ENCODE measurements at regions not wholly inside any gene's neighbourhood (a gene's known extent, or its start where the extent isn't known, plus 50 kb on each side); places are given as distances from the start of the nearest gene placed in this dataset.
"Not testable (repeated sequence)": the region's sequence is repeated elsewhere in the genome, so short reads cannot be mapped to it uniquely, and the experiment has no call there.

DNA sequence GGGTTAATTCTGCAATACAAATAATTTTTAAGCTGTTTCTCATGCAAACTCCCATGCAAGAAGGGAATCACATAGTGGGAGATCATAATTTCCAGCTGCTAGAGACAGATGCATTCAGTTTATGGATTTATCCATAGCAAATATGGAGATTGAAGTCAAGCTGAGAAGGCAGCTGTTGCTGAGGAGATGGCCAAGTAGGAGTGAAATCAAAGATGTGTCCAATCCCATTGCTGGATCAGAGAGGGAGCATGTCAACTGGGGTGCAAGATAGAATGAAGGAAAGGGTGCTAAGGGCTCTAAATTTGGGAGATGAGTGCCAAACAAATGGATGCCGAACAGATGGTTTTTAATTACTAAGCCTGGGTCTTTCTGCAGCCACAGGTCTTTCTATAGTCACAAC, 504.5 kb downstream of the NFIB start:
- DNase-seq, result no peak

DNA sequence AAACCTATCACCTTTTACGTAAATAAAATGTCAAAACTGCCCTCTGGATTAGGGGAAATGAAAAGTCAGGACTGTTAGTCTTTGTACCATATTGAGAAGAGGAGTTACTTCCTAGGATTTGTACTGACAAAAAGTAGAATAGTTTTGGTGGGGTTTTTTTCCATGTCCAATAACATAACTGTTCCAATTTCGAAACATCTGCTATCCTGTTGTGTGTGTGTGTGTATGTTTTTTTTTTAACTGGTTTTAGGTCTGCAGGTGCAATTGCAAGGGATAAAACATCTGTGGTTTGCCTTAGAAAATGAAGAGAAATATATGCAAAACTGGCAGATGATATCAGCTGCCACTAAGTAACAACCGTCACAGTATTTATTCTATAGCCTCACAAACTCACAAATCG, 506.8 kb downstream of the NFIB start:
- no peak for DNase-seq

DNA sequence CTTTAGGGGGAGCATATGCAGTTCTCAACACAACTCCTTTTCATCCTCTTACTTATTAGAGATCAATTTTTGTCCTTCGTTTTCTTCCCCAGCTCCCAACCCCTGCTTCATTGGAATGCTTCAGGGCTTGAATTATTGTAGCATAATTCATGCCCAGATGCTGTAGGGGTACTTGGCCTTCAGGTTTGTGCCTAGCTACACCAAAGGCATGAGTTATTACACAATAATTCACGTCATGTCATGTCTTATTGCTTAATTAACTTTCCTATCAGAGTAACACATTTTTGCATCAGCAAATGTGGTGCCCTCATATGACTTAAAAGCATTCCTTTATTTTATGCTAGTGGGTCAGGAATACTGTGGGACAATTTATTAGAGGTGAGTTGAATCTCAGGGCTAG, 507.2 kb downstream of the NFIB start:
- DNase-seq, result no peak

DNA sequence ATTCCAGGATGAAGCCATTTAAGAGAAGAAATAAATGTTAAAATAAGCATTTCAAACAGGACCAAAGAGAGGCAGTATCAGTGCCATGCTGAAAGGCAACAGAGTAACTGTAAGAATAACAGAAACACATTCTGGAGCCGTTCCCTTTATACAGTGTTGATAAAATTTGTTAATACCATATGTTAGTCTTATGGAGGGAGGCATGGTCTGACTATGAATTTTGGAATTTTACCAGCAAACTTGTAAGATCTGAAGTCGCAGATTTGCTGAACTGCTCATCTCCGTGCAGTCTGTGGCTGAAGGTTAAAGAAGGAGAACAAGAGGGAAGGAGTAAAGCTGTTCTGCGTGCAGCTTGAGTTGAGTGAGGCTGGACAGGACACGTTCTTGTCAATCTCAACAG, 508.4 kb downstream of the NFIB start:
- DNase-seq, result no peak

DNA sequence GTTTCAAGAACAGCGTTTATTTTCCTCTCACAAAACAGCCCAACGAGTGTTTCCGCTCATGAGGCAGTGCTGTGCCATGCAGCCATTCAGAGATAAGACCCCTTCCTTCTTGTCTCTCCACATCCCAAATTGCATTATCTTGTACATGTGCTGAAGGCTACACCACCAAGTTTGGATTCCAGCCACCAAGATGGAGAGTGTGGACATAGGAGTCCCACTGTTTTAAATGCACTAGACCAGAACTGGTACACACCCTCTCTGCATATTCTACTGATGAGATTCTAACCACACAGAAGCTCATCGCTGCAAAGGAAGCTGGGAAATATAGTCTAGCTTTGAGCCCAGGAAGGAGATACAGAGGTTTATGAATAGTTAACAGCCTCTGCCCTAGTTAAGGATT, 509.4 kb downstream of the NFIB start:
- no peak for DNase-seq

DNA sequence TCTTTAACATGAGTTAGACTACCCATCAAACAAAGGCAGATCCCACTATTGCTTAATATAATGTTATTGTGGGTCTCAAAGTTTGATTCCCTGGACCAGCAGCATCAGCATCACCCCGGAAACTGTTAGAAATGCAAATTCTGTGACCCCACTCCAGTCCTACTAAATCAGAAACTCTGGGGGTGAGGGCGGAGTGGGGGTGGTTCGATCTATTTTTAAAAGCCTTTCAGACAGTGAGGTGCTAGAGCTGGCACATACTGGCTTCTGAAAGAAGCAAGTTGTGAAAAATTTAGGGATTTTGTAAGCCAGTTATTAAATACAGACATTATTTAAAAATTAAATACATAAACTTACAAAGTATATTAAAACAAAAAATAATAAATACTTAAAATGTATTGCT, 513.2 kb downstream of the NFIB start:
- DNase-seq, result no peak

DNA sequence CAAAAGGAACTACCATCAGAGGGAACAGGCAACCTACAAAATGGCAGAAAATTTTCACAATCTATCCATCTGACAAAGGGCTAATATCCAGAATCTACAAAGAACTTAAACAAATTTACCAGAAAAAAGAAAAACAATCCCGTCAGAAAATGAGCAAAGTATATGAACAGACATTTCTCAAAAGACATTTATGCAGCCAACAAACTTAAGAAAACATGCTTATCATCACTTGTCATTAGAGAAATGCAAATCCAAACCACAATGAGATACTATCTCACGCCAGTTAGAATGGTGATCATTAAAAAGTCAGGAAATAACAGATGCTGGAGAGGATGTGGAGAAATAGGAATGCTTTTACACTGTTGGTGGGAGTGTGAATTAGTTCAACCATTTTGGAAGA, 516.2 kb downstream of the NFIB start:
- not testable (repeated sequence) for DNase-seq

DNA sequence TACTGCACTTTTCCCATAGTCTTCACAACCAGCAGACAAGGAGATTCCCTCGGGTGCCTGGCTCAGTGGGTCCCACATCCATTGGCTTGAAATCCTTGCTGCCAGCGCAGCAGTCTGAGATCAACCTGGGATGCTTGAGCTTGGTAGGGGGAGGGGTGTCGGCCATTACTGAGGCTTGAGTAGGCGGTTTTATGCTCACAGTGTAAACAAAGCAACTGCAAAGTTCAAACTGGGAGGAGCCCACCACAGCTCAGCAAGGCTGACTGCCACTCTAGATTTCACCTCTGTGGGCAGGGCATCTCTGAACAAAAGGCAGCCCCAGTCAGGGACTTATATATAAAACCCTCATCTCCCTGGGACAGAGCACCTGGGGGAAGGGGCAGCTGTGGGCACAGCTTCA, 512.3 kb upstream of the MPDZ start:
- no peak for DNase-seq

DNA sequence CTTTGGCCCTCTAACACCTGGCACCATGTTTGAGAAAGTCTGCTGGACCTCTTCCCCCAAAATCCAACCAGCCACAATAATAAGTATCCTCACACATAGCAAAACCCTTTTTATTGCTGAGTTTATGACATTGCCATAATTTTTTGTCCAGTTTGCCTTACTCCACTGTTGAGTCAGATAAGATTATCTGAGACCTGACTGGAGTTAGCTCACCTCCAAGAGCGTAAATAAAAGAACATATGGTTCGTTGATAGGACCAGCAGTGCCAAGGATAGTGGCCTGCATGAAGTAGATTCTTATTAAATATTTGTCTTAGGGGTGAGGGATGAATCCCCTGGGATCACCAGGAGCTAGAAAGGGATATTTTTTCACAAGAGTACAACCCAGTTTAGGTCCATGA, 510.6 kb upstream of the MPDZ start:
- DNase-seq, result no peak

DNA sequence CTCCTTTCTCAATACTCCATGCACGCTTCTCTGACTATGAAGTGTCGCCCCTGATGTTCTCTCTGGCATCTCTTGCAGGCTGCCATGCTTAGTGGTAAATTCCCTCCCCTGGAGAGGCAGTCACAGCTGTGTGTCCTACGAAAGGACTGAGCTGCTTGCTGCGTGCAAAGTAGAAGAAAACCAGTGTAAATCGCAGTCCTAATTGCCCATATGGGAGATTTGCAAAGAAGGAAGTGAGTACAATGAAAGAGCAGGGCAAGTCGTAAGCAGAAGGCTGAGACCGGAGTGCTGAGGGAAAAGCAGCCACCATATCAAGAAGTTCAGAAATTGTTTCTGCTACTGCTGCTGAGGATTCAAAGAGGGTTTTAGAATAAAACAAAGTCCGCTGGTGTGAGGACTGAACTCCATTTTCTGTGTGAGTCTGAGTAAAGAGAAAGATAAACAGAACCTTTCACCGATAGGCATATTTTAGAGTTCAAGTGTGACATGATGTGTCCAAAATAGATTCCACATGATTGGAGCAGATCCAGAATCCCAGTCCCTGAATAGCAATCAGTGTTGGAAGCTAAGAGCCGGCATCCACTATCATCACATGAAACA, 507.8 kb upstream of the MPDZ start:
- no peak for DNase-seq

DNA sequence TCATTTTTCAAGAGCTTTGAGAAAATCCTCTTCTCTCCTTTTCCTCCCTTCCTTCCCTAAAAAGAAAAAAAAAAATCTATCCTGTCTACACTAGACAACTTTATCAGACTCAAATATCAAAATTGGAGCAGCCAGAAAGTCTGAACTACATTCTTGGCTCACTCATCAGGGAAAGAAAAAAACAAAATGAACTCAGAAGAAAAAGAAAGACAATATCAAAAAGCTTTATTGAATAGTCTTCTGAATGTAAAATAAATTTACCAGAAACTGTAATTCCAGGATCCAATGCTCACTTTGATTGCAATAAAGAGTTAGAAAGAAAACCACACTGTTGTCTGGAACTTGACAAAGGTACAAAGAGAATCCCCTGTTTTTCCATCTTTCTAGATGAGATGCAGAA, 507.2 kb upstream of the MPDZ start:
- DNase-seq, result no peak

DNA sequence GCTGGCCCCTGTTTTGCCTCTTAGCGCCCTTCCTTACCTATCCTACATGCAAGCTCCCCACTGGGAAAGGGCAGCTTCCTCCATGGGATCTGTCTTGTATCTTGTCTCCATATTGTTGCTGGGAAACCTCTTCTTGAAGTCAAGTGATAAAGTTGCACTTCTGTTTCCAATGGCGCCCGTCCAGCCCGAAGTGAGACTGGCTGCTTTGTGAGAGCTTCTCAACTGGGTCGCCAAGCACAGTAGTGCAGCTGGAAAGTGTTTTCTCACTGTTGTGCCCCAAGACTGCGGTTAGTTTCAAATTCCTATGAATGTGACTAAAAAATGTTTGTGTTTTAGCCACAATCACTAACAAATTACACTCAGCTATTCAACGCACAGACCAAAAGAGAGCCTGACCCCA, 506.6 kb upstream of the MPDZ start:
- DNase-seq, result no peak

DNA sequence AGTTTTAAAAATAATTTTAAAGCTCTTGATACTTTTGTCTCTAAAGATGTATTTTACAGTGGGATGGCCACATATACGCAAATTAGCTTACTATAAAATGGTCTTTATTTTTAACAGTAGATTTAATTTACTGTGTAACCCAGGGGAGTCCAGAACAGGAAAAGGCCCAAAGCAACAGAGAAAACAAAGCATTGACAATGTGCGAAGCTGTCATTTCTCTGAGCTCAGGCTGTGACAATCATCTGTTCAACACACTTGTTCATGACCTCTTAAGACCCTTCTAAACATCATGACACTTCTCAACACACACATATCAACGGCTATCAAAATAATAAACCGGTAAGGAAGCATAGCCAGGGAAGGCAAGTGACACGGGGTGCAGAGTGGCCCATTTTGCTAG, 499.6 kb upstream of the MPDZ start:
- no peak for DNase-seq

DNA sequence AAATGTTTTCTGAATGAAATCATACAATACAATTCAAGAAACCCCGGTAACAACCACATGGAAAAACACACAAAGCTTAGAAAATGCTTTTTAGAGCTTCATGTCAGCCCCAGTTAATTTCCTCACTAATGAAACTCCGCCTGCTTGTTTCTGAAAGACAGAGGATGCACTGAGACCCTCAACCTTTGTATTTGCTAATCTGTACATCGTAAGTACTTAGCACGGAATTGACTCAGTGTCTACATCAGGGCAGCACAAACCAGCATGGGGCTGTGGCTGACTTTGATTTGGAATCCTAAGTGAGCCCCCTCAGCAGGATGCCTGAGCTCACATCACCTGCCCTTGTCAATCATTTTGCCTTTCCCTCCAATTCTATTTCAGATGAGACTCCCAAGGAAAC, 499.1 kb upstream of the MPDZ start:
- DNase-seq, result no peak

DNA sequence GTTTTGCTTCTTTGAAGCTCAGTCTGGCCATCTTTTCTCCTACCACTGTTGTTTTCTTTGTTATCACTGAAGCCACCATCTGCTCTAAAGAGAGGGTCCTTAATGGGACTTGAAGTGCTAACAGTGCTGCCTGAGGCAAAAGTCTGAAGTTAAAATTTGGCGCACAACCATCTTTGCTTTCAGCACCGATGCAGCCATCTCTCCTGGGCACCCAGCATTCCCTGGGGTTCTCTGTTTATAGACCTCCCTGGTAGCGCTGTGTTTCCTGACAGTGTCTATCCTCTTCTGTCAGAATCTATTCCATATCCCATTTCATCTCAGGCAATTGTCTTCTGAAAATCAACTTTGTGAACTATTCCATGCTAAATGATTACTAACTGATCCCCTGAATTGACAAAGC, 491.5 kb upstream of the MPDZ start:
- DNase-seq, result no peak

DNA sequence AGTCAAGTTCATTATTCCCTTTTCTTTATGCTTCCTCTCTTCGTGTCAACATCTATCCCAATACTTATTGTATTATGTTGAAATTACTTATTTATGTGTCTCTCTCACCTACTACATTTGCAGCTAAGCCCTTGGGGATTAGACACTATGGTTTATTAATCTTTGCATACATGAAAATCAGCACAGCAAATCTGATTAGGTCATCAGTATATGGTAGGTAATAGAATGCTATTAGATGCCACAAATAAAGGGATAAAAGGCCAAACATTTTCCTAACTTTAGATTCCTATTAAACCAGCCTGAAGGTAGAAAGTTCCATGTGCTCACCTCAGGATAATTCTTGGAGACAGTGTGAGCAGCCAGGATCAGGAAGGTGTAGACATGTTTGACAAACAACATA, 490.1 kb upstream of the MPDZ start:
- no peak for DNase-seq

DNA sequence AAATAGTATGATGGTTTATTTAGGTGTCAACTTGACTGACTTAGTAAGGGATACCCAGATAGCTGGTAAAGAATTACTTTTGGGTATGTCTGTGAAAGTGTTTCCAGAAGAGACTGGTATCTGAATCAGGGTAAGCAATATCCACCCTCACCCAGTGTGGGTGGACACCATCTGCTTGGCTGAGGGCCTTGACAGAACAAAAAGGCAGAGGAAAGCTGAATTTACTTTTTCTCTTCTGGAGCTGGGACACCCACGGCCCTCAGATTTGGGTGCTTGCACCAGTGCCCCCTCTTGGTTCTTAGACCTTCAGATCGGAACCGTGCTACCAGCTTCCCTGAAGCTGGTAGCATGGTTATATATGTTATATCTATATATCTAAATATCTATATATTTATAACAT, 489.5 kb upstream of the MPDZ start:
- DNase-seq, result no peak

DNA sequence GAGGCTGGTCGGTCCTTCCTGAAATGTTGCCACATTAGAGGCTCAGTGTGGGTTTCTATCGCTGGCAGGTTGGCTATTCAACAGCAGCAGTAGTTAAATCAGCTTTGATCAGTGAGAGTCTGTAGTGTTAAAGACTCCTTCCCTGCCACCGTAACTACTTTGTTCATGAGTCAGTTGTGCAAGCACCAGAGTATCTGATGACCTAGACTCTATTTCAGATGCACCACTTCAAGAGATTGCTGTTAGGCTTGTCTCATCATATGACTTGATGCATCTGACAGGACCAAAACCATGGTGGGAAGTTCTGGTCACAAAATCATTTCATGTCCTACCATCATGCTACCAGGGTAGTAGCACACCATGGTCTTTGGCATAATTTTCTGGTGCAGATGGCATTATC, 482.7 kb upstream of the MPDZ start:
- DNase-seq, result no peak

DNA sequence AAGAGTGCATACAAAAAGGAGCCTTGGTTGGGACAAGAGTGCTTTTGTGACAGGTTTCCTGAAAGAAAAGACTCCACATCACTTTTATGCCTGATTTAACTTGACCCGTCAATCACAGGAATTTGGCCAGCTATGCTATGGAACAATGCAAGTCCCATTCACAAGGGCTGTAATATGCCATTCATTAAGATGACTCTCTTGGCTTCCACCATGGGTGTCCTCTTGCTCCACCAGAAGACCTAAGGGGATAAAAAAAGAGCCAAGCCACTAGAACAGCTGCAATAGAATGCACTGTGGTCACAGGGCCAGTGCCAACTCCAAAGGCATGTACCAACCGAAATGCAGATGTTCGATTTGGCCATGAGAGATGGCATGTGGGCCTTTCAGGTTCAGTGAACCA, 480.1 kb upstream of the MPDZ start:
- DNase-seq, result no peak

DNA sequence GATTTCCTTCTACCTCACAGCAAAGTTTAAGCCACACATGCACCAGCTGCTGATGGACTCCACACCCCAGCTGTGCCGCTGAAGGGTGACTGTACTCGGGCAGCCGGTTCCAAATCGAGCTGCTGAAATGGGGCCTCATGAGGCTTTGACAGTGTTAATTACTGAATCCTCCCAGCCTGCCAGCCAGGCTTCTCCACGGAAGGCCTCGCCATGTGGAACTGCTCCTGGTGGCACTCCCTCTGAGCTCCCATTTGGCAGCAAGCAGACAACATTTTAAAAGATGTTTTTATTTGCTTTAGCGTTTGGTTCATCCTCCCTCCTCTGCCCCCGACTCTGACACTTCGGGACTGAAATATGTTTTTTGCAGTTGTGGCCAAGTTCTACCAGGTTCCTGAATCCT, 479.4 kb upstream of the MPDZ start:
- no peak for DNase-seq

DNA sequence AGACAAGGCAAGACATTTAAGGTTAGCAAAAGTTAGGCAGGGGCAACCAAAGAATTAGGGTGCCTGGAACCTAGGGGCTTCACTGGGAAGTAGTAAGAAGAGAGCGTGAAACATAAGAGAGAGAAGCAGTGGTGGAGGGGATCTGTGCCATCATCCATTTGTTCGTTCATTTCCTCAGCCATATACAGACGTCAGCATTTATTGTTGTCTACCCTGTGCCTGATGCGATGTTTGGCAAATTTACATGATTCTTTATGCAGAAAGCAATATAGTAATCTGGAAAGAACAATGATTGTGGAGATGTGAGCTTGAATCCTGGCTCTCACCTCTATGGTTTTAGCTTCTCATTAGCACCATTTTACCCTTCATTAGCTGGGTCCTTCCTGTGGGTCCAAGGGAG, 477.5 kb upstream of the MPDZ start:
- no peak for DNase-seq

DNA sequence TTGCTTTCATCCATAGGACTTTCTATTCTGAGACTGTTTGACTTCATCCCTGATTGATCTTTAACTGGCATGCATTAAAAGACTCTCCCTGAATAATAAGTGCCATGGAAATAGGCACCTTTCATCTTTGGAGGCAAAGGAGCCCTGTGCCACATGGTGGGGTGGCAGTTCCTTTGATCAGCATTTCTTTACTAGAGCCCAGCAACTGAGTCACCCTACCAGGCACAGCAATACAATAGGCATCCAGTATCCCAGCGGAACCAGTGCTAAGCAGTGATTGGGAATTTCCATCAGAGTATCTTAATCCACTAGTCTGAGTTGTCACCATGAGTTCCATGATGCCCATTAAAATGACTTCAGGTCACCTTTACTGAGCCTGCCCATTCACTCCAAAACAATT, 476.1 kb upstream of the MPDZ start:
- DNase-seq, result no peak

DNA sequence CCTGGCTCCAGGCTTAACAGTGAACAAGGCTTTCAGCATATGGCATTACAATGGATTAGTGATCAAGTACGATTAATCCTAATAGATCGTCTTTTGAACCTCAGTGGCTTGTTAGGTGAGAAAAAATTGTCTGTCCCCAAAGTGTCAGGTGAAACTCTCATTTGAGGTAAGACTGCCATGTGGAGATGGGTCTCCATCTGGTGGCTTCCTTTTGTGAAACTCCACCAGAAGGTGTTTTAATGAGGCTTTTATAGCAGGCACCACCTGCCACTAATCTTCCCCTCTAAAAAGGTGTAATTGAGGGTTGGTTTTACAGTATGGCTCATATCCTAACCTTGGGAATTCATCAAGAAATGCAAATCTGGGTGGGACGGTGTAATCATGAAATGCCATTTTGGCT, 471.1 kb upstream of the MPDZ start:
- no peak for DNase-seq

DNA sequence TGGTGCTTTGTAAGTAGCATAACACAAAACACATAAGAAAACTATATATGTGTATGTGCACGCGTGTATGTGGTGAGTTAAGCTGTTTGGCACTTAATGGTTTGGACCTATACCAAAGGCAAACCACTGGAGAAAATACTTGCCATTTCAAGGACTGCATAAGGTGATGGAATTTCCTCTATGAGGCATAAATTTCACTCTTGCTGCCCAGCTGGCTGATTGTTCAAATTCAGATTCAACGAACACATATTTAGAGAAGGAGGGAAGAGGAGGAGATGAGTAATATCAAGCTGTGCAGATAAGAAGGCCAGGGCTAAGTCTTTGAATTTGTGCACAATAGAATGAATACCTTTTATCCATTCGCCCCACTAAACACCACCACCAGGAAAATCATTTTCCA, 470.6 kb upstream of the MPDZ start:
- no peak for DNase-seq

DNA sequence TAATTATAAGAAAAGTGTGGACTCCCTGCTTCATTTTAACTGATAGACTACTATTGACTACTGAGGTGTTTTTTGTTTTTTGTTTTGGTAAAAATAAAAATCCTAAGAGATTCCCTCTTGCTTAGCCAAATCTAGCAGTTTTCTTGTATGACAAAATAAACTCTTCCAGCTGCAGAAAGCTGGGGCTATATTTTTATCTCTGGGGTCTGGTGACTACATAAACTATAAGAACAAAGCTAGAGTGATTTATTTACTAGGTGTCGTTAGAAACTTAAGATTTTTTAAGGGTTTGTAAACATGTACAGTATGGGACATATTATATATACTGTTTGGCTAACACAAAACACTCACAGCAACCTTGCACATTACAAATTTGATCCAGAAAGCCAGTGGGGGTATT, 467.4 kb upstream of the MPDZ start:
- no peak for DNase-seq

DNA sequence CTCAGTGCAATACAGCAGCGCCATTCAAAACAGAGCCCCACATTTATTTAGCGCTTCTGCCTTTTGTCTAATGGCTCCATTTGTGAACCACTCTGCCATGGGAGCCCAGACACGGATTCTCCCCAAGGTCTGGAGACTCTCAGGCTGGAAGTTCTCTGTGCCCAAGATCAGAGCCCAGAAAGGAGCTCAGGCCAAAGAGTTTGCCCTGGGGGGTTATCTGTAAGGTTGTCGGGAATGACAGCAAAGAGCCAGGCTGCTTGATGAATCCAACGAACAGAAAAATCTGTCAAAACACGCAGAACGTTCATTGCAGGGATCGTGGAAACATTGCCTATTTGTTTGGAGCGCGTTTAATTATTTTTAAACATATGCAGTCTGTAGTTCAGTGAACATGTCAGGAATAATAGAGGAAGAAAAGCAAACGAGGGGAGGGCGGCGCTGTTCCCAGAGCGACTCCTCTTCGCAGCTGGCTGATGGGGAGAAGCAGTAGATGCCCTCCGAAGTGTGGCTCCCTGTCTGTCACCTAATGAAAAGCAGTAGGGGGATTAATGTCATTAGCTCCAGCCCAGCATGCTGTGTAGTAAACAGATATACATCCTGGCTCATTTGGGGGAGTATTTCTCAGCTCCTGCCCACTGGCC, 464.9 kb upstream of the MPDZ start:
- DNase-seq, result no peak

Measured in hematopoietic multipotent progenitor cell treated with erythropoietin and hydrocortisone succinate and interleukin-3 and kit ligand, for 8 days (in vitro differentiated cells).